NCI-H187 treated with DMSO at 0.1 percent for 48 hours (cell line): ENCODE measurements at regions not wholly inside any gene's neighbourhood (a gene's known extent, or its start where the extent isn't known, plus 50 kb on each side); places are given as distances from the start of the nearest gene placed in this dataset.

Source experiments
- DNase-seq: peaks from one replicate; lab custom pipeline; 2025; lab: John Stamatoyannopoulos, UW

GRCh38 chr2:56444339-56444738, 260.5 kb downstream of the CCDC85A start:
- peak; percentile 9 for DNase-seq

DNA sequence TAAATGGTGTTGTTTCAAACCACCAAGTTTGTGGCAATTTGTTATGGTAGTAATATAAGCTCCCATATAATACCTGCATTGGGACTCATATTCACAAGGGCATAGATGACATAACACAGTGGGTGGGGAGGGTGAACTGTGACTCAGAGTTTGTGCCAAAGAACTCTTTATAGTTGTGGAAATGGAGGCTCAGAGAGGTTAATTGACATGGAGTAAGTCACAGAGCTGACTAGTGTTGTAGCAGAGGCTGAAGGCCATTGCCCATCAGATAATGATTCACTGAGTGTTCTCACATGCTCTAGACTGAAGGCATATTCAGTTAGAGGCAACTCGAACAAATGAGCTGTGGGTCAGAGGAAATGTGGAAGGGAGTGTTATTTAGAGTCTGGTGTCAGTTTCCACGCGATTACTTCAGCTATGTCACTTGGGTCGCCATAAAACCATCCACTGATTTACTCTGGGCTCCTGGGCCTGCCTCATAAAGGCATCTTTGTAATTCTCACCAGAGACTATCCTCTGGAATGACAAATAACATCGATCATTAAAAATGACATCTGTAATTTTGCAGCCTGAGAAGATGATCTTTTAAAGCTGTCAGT, 264.7 kb downstream of the CCDC85A start:
- DNase-seq: no peak

DNA sequence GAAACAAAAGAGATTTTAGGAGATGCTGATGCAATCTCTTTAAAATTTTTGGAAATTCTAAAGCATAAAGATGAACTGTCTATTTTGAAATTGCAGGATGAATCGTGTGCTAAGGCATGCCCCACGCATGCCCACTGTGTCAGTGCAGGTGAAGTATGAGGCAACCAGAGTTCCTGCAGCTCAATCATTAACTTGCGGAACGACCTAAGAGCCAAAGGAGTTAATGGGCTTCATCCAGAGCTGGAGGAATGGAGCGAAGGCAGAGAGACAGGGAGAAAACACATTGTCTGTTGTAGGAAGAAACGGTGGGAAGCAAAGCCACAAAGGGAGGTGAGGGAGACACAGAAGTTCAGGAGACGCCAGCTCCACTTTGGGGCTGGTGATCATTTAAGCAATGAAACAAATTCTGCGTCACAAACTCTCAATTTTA, 265.2 kb downstream of the CCDC85A start:
- no peak for DNase-seq

GRCh38 chr2:56449449-56449860, 265.7 kb downstream of the CCDC85A start:
- no peak for DNase-seq

- no peak for DNase-seq
These were observed 266.3 kb downstream of the CCDC85A start for GRCh38 chr2:56450047-56450446.

GRCh38 chr2:56450772-56451171, 267.0 kb downstream of the CCDC85A start:
- DNase-seq: no peak

- DNase-seq: no peak
These were observed 271.9 kb downstream of the CCDC85A start for GRCh38 chr2:56455642-56456041.

- DNase-seq: no peak
These were observed 273.0 kb downstream of the CCDC85A start for GRCh38 chr2:56456791-56457190.

DNA sequence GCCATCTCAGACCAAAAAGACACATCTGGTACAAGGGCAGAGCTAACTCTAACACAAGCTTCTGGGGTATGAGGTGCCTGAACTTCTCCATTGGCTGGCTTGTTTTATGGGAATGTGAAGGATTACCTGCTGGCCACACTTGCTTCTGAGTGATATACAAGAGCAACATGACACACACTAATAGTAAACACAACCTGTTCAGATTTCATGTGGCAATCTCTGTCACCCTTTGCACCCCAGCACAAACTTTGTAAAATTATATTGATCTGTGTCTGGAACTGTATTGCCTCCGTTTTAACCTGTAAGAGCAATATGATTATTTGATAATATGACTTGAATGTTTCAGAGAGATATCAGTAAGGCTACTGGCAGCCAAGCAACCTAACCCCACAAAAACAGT, 276.7 kb downstream of the CCDC85A start:
- no peak for DNase-seq

GRCh38 chr2:56464066-56464465, 280.3 kb downstream of the CCDC85A start:
- no peak for DNase-seq

DNA sequence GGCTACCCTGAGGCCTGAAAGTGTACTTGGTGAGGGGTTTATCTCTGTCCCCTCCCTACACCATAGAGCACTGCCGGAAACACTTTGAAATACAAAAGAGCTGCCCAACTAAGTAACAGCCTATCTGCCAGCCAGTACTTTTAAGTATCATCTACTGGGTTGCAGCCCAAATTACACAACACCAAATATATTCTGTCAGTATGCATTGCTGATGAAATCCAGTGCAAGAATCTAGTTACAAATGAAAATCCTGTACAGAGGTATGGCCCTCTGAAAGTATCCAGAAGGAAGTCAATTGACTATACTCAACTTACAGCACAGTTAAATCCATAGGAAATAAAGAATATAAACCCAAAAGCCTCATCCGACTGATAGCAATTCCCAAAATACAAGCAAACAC, 280.8 kb downstream of the CCDC85A start:
- no peak for DNase-seq

- DNase-seq: no peak
These were observed 281.7 kb downstream of the CCDC85A start for GRCh38 chr2:56465491-56465890.

GRCh38 chr2:56473524-56473923, 289.7 kb downstream of the CCDC85A start:
- DNase-seq: no peak

- peak; percentile 83 for DNase-seq
These were observed 290.8 kb downstream of the CCDC85A start for GRCh38 chr2:56474412-56475158.

DNA sequence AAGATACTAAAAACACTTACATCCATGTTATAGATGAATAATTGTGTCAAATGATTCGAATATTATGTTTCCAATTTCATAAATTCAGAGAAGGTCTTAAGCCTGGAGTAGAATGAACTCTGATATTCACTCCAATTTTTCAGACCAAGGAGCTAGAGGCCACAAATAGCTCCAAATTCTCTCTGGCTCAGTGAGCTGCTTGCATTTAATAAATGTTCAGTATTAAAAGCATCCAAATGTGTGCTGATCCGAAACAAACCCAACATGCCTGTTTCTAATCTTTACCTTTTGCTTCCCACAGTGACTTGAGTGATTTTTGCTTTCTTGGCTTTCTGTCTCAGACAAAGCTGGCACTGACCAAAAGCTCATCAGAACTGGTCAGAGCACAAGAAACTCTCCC, 291.4 kb downstream of the CCDC85A start:
- DNase-seq: no peak

GRCh38 chr2:56476509-56477071, 292.8 kb downstream of the CCDC85A start:
- no peak for DNase-seq

DNA sequence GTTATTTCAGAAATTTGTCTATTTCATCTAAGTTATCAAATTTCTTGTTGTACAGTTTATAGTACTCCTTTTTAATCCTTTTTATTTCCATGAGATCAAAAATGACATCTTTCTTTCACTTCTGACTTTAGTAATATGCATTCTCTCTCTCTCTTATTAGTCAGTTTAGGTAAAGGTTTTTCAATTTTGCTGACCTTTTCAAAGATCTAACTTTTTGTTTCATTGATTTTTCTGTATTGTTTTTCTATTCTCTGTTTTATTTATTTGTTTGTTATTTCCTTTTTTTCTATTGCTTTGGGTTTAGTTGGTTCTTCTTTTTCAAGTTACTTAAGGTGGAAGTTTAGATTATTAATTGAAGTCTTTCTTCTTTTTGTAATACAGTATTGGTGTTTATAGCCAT, 294.2 kb downstream of the CCDC85A start:
- no peak for DNase-seq

DNA sequence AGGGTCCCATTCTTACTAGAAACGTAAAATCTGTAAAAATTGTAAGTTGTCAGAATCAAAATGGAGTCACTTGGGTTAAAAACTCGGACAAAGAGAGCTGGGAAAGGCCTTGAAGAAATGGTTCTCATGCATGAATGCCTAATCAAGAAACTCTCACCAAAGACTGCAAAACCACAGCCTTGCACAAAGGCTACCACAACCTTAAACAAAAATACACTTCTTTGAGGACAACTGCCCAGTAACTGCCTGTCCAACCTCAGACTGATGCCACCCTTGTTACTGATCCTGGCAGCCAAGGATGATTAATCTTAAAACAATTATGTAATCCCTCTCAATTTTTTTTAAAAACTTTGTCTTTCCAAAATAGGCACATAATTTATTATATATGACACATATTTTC, 299.3 kb downstream of the CCDC85A start:
- no peak for DNase-seq

- no peak for DNase-seq
These were observed 301.1 kb downstream of the CCDC85A start for GRCh38 chr2:56484906-56485305.

GRCh38 chr2:56500317-56500716, 316.5 kb downstream of the CCDC85A start:
- DNase-seq: no peak

DNA sequence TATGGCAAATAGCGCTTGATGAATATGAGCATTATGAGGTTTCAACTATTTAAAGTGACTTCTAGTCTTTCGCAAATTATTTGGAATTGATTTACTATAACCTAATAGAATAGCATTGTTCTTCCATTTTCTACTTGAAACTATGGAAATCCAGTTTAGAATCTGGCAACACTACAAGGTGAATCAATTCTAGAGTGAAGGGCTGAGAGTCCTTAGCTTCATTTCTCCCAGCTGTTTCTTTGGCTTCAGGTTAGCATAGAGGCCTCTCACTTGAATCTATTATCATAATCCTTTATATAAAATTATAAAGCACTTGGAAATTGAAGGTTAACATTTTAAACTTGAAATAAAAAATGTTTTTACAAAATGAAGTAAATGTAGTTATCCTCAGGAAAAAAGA, 318.8 kb downstream of the CCDC85A start:
- no peak for DNase-seq

GRCh38 chr2:56505885-56506284, 322.1 kb downstream of the CCDC85A start:
- no peak for DNase-seq

- DNase-seq: no peak
These were observed 324.9 kb downstream of the CCDC85A start for GRCh38 chr2:56508662-56509061.

- no peak for DNase-seq
These were observed 326.8 kb downstream of the CCDC85A start for GRCh38 chr2:56510610-56511009.
